Upper lobe of left lung (tissue), 4 donors: ENCODE measurements at regions not wholly inside any gene's neighbourhood (a gene's known extent, or its start where the extent isn't known, plus 50 kb on each side); places are given as distances from the start of the nearest gene placed in this dataset.

Experiments used
- POLR2A ChIP-seq, 4 donors: fragments of 450-650 bp; IDR thresholded peaks; one replicate each; pipeline ENCODE4 v1.5.1; 2016 to 2017; ENCODE audit warnings: antibody characterized with exemption in 4 of 4, mild to moderate bottlenecking in 2 of 4
- TF ChIP-seq, protein P1 (sequence below), 6 experiments: fragments of 450-650 bp in 4 of 6; fragments of 200-600 bp in 2 of 6; sonication (generic) in 2 of 6; IDR thresholded peaks; one replicate each; pipeline ENCODE4 v1.5.1; 2016 to 2019; ENCODE audit warnings: antibody characterized with exemption in 6 of 6

DNA sequence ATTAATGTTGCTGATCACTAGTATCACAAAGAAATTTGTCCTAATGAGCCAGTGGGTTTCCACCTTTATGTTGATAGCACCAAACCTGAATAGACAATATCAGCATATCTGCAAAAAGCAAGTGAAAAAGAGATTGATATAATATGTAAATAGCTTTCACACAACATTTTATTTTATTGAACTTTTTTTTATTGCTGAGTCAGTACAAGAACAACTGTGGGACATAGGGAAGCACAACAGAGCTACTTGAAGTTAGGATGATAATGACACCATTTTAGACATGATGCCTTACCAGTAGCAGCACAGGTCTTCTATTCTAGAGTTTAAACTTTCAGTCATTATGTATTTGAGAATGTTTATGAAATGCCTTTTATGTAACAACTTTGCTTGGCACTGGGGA, 554.1 kb upstream of the SETBP1 start:
- TF ChIP-seq, protein P1, sequence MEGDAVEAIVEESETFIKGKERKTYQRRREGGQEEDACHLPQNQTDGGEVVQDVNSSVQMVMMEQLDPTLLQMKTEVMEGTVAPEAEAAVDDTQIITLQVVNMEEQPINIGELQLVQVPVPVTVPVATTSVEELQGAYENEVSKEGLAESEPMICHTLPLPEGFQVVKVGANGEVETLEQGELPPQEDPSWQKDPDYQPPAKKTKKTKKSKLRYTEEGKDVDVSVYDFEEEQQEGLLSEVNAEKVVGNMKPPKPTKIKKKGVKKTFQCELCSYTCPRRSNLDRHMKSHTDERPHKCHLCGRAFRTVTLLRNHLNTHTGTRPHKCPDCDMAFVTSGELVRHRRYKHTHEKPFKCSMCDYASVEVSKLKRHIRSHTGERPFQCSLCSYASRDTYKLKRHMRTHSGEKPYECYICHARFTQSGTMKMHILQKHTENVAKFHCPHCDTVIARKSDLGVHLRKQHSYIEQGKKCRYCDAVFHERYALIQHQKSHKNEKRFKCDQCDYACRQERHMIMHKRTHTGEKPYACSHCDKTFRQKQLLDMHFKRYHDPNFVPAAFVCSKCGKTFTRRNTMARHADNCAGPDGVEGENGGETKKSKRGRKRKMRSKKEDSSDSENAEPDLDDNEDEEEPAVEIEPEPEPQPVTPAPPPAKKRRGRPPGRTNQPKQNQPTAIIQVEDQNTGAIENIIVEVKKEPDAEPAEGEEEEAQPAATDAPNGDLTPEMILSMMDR (IDR thresholded peaks at IDR 0.05): no peak
- TF ChIP-seq POLR2A (IDR thresholded peaks at IDR 0.05): no peak
